Right cardiac atrium (tissue), 5 donors: ENCODE measurements at regions not wholly inside any gene's neighbourhood (a gene's known extent, or its start where the extent isn't known, plus 50 kb on each side); places are given as distances from the start of the nearest gene placed in this dataset.

ENCODE experiments used
- ATAC-seq, 2 donors: fragments of 200-7000 bp; cut with Tn5 transposase; one replicate each; pipeline versions ENCODE4 v1.8.0 to v1.9.1; 2020; ENCODE audit warnings: moderate library complexity in 2 of 2, mild to moderate bottlenecking in 1 of 2
- DNase-seq, 3 donors: peaks; one replicate each; pipeline ENCODE4 v3.0.0-alpha.2; 2020
- H3K27ac ChIP-seq: one replicate; pipeline ENCODE4 v1.5.1; 2013; ENCODE audit warnings: mild to moderate bottlenecking, low read length, control low read depth, moderate library complexity
- H3K27me3 ChIP-seq: one replicate; pipeline ENCODE4 v1.6.1; 2013; ENCODE audit not compliant: control insufficient read depth, insufficient read depth
- H3K4me1 ChIP-seq: one replicate; pipeline ENCODE4 v1.6.1; 2013; ENCODE audit warnings: low read length; ENCODE audit not compliant: control insufficient read depth, insufficient read depth
- H3K4me3 ChIP-seq: one replicate; pipeline ENCODE4 v1.5.1; 2013; ENCODE audit warnings: low read length, control low read depth
- H3K9me3 ChIP-seq: one replicate; pipeline ENCODE4 v1.6.1; 2013; ENCODE audit warnings: low read length; ENCODE audit not compliant: control insufficient read depth
- WGBS: extraction: QIAGEN DNeasy Blood & Tissue Kit; methylation state at CpG from one replicate; pipeline ENCODE4 v1.1.7; 2013; 5-methylcytosine and 5-hydroxymethylcytosine counted together
- intact Hi-C, 4 donors: fragments of 100-400 bp; cut with DNase I; formaldehyde crosslinking; loops; one replicate each; pipeline versions ENCODE4 v1.11.0 to v1.14.0; 2022 to 2023
- donor health status: healthy with polysubstance abuse.
- donor health status: DM: no; HTN: yes; CAD: no.
- donor health status: DM: no; HTN: no; CAD: no.
- donor health status: DM: no; HTN: yes; CAD: no; lungs with severe emphysema.
- donor health status: DM: yes; HTN: yes; CAD: no.

GRCh38 chr16:87552072-87552718 lies 50.1 kb upstream of the JPH3 start:
- peaks cover 3% of the 10 kb centered on the region for H3K4me1 ChIP-seq
- no peaks in the 10 kb centered on the region for H3K27me3 ChIP-seq
- no peak overlapping the region for H3K27ac ChIP-seq
- 94% methylated on average over 18 of the region's 18 CpGs for WGBS
- H3K4me3 ChIP-seq: no peak overlapping the region
- intact Hi-C loops: no loop called here
- ATAC-seq: no peak
- H3K9me3 ChIP-seq: no peaks in the 10 kb centered on the region
- DNase-seq: no peak

GRCh38 chr16:87551487-87551886 lies 50.8 kb upstream of the JPH3 start:
- intact Hi-C loops: no loop called here
- no peak for ATAC-seq
- Histone ChIP-seq H3K4me1 (no peaks in the 10 kb centered on the region), H3K27me3 (no peaks in the 10 kb centered on the region), H3K9me3 (no peaks in the 10 kb centered on the region), H3K27ac (no peak overlapping the region), H3K4me3 (no peak overlapping the region)
- 82% methylated on average over 5 of the region's 5 CpGs for WGBS
- no peak for DNase-seq

- DNase-seq: peak in 2 of 3 donors; percentile 81 to 82
- no peaks in the 10 kb centered on the region for H3K4me1 ChIP-seq
- ATAC-seq: peak; percentile 24 to 34
- H3K27me3 ChIP-seq: no peaks in the 10 kb centered on the region
- intact Hi-C loops: no loop called here
- no peak overlapping the region for H3K4me3 ChIP-seq
- no peak overlapping the region for H3K27ac ChIP-seq
- WGBS: 52% methylated on average over 28 of the region's 28 CpGs
- no peaks in the 10 kb centered on the region for H3K9me3 ChIP-seq
These were observed 51.8 kb upstream of the JPH3 start for GRCh38 chr16:87550495-87550961.

GRCh38 chr16:87549627-87550494 lies 52.4 kb upstream of the JPH3 start:
- no peak for DNase-seq
- no peak for ATAC-seq
- no peak overlapping the region for H3K27ac ChIP-seq
- H3K9me3 ChIP-seq: no peaks in the 10 kb centered on the region
- H3K4me1 ChIP-seq: no peaks in the 10 kb centered on the region
- H3K27me3 ChIP-seq: no peaks in the 10 kb centered on the region
- no peak overlapping the region for H3K4me3 ChIP-seq
- intact Hi-C loops: loop anchor here in 1 of 4 donors (10.0 kb wide), 1 partner anchor 135 kb away; no protein-coding TSS in a partner anchor
- WGBS: 72% methylated on average over 34 of the region's 34 CpGs

- no peak for DNase-seq
- no peak overlapping the region for H3K4me3 ChIP-seq
- H3K4me1 ChIP-seq: no peaks in the 10 kb centered on the region
- no peak overlapping the region for H3K27ac ChIP-seq
- H3K27me3 ChIP-seq: no peaks in the 10 kb centered on the region
- intact Hi-C loops: loop anchor here in 1 of 4 donors (10.0 kb wide), 1 partner anchor 133 kb away; no protein-coding TSS in a partner anchor
- no peaks in the 10 kb centered on the region for H3K9me3 ChIP-seq
- WGBS: 22% methylated on average over 3 of the region's 3 CpGs
- peak in 1 of 2 donors; percentile 31 for ATAC-seq
These were observed 54.3 kb upstream of the JPH3 start for GRCh38 chr16:87548046-87548445.

GRCh38 chr16:87543436-87544191 lies 50.8 kb upstream of the ZCCHC14 start:
- intact Hi-C loops: loop anchor here in 3 of 4 donors (2.0 to 10.0 kb wide), 3 partner anchors 126 to 129 kb away; no protein-coding TSS in a partner anchor
- ATAC-seq (peak in 1 of 2 donors; percentile 50), DNase-seq (peak in 1 of 3 donors; percentile 66)
- Histone ChIP-seq H3K27me3 (no peaks in the 10 kb centered on the region), H3K4me1 (no peaks in the 10 kb centered on the region), H3K27ac (no peak overlapping the region), H3K9me3 (no peaks in the 10 kb centered on the region), H3K4me3 (no peak overlapping the region)
- WGBS: 64% methylated on average over 28 of the region's 28 CpGs

- intact Hi-C loops: loop anchor here in 3 of 4 donors (2.0 to 10.0 kb wide), 3 partner anchors 125 to 128 kb away; no protein-coding TSS in a partner anchor
- Histone ChIP-seq H3K4me3 (no peak overlapping the region), H3K4me1 (no peaks in the 10 kb centered on the region), H3K27ac (no peak overlapping the region), H3K27me3 (no peaks in the 10 kb centered on the region), H3K9me3 (no peaks in the 10 kb centered on the region)
- WGBS: 77% methylated on average over 17 of the region's 17 CpGs
- ATAC-seq (no peak), DNase-seq (no peak)
These were observed 49.8 kb upstream of the ZCCHC14 start for GRCh38 chr16:87542531-87543102.
